ENCODE measurements at regions not wholly inside any gene's neighbourhood (a gene's known extent, or its start where the extent isn't known, plus 50 kb on each side); places are given as distances from the start of the nearest gene placed in this dataset.

GRCh38 chr1:173421286-173421685, 55.8 kb upstream of the PRDX6 start:
- TF ChIP-seq CTCF (IDR thresholded peaks at IDR 0.05; ENCODE audit: low read depth, low read length): no peak
- no peak for TF ChIP-seq MAX (IDR thresholded peaks at IDR 0.05; ENCODE audit: low read depth, low read length)
- TF ChIP-seq POLR2A (IDR thresholded peaks at IDR 0.05; ENCODE audit: extremely low read depth, insufficient read length): no peak
- no peak for TF ChIP-seq MYC (IDR thresholded peaks at IDR 0.05; ENCODE audit: low read depth, low read length)
- DNase-seq (ENCODE audit: low read depth): no peak

GRCh38 chr1:173421789-173422188, 55.3 kb upstream of the PRDX6 start:
- H3K4me3 ChIP-seq (ENCODE audit: low read depth, low read length): no peak overlapping the region
- DNase-seq (ENCODE audit: low read depth): no peak
- TF ChIP-seq CTCF (IDR thresholded peaks at IDR 0.05; ENCODE audit: low read depth, low read length) (no peak), MYC (IDR thresholded peaks at IDR 0.05; ENCODE audit: low read depth, low read length) (no peak), MAX (IDR thresholded peaks at IDR 0.05; ENCODE audit: low read depth, low read length) (no peak), POLR2A (IDR thresholded peaks at IDR 0.05; ENCODE audit: extremely low read depth, insufficient read length) (no peak)

More at GRCh38 chr1:173421286-173421685, 55.8 kb upstream of the PRDX6 start:
- no peak overlapping the region for H3K4me3 ChIP-seq (ENCODE audit: low read depth, low read length)

- no peak overlapping the region for H3K4me3 ChIP-seq (ENCODE audit: low read depth, low read length)
- TF ChIP-seq MYC (IDR thresholded peaks at IDR 0.05; ENCODE audit: low read depth, low read length): no peak
- peak; percentile 45 for DNase-seq (ENCODE audit: low read depth)
Measured at GRCh38 chr1:173422456-173422976, 54.6 kb upstream of the PRDX6 start.

- TF ChIP-seq CTCF (IDR thresholded peaks at IDR 0.05; ENCODE audit: low read depth, low read length) (no peak), POLR2A (IDR thresholded peaks at IDR 0.05; ENCODE audit: extremely low read depth, insufficient read length) (no peak), MYC (IDR thresholded peaks at IDR 0.05; ENCODE audit: low read depth, low read length) (no peak), MAX (IDR thresholded peaks at IDR 0.05; ENCODE audit: low read depth, low read length) (no peak)
- no peak for DNase-seq (ENCODE audit: low read depth)
- H3K4me3 ChIP-seq (ENCODE audit: low read depth, low read length): no peak overlapping the region
Measured at GRCh38 chr1:173423291-173423690, 53.8 kb upstream of the PRDX6 start.

- DNase-seq (ENCODE audit: low read depth): no peak
- no peak overlapping the region for H3K4me3 ChIP-seq (ENCODE audit: low read depth, low read length)
- no peak for TF ChIP-seq MAX (IDR thresholded peaks at IDR 0.05; ENCODE audit: low read depth, low read length)
- TF ChIP-seq CTCF (IDR thresholded peaks at IDR 0.05; ENCODE audit: low read depth, low read length): no peak
- no peak for TF ChIP-seq POLR2A (IDR thresholded peaks at IDR 0.05; ENCODE audit: extremely low read depth, insufficient read length)
- no peak for TF ChIP-seq MYC (IDR thresholded peaks at IDR 0.05; ENCODE audit: low read depth, low read length)
Measured at GRCh38 chr1:173424143-173424542, 53.0 kb upstream of the PRDX6 start.

- no peak overlapping the region for H3K4me3 ChIP-seq (ENCODE audit: low read depth, low read length)
- no peak for DNase-seq (ENCODE audit: low read depth)
- TF ChIP-seq CTCF (IDR thresholded peaks at IDR 0.05; ENCODE audit: low read depth, low read length): no peak
- no peak for TF ChIP-seq MYC (IDR thresholded peaks at IDR 0.05; ENCODE audit: low read depth, low read length)
- no peak for TF ChIP-seq MAX (IDR thresholded peaks at IDR 0.05; ENCODE audit: low read depth, low read length)
- no peak for TF ChIP-seq POLR2A (IDR thresholded peaks at IDR 0.05; ENCODE audit: extremely low read depth, insufficient read length)
Measured at GRCh38 chr1:173424782-173425407, 52.2 kb upstream of the PRDX6 start.

All from NB4 (cell line).